CD1c-positive myeloid dendritic cell (primary cell): ENCODE measurements at regions not wholly inside any gene's neighbourhood (a gene's known extent, or its start where the extent isn't known, plus 50 kb on each side); places are given as distances from the start of the nearest gene placed in this dataset.

ENCODE experiments used
- DNase-seq: peaks from one replicate; pipeline ENCODE4 v3.0.0-alpha.2; 2016; ENCODE audit errors: extremely low spot score

DNA sequence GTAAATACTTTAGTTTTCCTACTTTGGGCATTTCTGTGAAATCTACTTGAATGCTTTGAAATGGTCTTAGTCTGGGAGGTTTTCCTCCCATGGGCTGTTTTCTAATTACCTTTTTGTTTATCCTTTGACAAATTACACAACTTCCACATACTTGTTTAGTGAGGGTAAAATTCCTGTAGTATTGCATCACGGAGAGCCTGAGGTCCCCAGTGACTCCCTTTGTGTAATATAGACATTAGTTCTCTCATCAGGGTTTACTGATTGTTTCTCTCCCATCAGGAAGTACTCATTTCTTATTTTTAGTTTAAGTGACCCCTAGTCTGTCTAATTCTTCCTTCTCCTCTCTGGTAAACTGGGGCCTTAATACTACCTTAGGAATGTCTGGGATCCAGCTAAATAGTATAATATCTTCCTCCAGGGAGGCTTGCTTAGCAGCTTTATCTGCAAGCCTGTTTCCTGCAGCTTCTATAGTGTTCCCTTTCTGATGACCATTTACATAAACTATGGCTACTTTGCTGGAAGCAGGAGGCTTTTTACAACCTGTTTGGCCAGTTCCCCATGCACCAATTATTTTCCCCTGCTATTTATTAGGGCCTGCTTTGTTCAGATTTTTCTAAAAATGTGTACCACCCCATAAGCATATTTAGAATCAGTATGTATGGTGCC, 87.2 kb upstream of the XCR1 start:
- peak; percentile 52 for DNase-seq

- DNase-seq: no peak
Measured at GRCh38 chr3:46113608-46114007, 86.3 kb upstream of the XCR1 start.

- DNase-seq: no peak
Measured at GRCh38 chr3:46112984-46113383, 85.7 kb upstream of the XCR1 start.

- no peak for DNase-seq
Measured at GRCh38 chr3:46112296-46112695, 85.0 kb upstream of the XCR1 start.

DNA sequence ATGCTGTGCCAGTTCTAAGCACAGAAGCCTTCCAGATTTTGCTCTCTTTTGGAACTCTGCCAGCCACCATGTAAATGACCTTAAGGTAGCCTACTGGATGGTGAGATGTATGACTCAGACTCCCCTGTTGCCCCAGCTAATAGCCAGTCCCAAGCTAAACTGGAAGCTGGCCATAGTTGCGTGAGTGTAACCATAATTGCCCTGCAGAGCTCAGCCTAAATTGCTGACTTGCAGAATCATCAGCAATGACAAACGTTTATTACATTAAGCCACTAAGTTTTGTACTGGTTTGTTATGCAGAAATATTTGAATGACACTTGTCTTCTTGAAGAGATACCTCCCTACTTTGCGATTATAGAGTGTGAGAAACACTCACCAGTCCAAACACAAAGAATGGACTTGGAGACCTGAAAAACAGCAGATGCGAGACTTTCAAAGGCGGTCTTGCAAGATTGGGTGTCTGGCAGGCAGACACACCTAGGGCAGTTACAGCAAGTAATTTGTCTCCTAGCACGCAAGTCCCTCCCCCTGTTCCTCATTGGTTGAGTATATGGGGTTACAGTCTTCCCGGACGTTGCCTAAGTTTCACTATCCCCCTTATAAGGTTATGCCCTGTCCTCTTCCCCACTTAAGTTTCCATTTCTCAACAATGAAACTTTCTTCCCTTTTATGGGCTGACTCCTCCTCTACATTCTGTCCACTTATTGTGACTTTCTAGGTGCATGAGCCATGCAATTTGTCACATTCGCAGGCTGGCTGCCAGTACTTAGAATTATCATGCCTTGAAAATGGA, 83.6 kb upstream of the XCR1 start:
- peak; percentile 90 for DNase-seq

GRCh38 chr3:46107682-46108081, 80.4 kb upstream of the XCR1 start:
- DNase-seq: no peak

DNA sequence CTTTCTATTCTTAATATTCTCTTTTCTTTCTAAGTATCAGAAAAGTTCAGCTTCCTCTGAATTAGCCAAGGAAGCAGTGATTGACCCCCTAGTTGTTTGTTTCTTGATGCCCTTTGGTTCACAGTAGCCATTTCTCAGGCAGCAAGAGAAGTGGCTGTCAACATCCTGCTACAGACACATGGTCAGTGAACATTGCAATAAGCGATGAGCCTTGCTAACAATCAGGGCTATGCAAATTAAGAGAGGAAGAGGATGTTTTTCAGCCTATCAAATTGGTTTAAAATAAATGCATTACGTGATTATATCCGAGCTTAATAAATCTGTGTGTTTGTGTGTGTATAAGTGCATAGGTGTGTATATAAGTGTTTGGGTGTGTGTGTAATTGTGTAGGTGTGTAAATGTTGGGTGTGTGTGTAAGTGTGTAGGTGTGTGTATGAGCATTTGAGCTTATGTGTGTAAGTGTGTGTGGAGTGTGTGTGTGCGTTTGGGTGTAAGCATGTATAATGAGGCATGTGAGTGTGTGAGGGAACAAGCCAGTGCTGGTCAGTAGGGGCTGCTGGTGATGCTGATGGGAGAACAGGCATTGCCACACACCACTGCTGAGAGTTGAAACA, 78.1 kb upstream of the XCR1 start:
- DNase-seq: no peak

DNA sequence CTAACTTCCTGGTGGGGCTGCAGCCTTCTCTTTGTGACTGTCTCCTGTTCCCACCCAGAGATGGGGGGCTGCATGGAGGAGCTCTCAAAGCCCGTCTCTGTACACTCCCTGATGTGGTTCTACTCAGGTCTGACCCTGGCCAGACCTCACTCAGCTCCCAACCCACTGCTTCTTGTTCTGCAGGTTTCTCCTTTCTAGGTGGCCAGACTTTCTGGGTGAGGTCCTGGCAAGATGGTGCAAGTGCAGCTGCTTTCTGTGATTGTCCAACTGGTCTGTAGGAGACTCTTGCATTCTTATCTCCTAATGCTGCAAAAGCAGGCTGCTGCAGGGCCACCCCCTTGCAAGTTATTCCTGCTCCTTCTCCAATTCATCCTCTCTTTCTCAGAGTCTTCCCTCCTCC, 77.4 kb upstream of the XCR1 start:
- no peak for DNase-seq

DNA sequence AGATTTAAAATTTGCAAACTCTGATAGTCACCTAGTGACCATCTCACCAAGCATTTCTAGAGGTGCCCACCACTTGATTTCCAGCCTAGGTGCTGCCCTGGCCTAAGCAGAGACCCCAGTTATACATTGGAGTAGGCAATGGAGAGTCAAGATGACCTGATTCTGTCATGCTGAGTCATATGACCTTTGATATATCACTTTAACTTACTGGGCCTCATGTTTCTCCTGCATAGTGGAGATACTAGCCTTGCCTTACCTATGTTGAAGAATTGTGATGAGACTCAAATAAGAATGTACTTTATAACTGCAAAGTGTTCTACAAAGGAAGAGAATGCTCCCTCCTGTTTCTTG, 75.5 kb upstream of the XCR1 start:
- DNase-seq: no peak

DNA sequence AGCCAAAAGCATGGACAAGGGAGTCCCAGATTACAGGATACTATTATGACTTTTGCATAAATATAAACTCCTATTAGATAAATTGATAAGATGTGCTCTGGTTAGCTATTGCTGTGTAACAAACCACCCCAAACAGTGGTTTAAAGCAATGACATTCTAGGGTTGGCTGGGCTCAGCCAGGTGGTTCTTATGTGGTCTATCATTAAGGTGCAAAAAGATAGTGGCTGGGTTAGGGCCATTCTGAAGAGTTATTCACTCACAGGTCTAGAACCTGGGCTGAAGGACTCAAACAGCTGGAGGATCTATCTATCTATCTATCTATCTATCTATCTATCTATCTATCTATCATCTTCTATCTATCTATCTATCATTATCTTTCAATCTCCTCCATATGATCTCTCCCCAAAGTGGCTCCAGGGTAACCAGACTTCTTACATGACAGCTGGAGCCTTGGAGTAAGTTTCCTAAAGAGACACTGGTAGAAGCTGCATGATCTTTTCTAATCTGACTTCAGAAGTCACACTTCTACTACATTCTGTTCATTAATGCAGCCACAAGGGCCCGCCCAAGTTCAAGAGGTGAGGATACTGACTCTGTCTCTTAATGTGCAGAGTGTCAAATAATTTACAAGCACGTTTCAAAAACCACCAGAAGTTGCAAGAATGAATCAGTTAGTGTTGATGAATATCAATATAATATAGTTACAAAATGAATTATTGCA, 74.9 kb upstream of the XCR1 start:
- no peak for DNase-seq

- DNase-seq: peak; percentile 95
Measured at GRCh38 chr3:46100812-46101211, 73.5 kb upstream of the XCR1 start.

GRCh38 chr3:46098319-46098761, 71.1 kb upstream of the XCR1 start:
- DNase-seq: peak; percentile 93

DNA sequence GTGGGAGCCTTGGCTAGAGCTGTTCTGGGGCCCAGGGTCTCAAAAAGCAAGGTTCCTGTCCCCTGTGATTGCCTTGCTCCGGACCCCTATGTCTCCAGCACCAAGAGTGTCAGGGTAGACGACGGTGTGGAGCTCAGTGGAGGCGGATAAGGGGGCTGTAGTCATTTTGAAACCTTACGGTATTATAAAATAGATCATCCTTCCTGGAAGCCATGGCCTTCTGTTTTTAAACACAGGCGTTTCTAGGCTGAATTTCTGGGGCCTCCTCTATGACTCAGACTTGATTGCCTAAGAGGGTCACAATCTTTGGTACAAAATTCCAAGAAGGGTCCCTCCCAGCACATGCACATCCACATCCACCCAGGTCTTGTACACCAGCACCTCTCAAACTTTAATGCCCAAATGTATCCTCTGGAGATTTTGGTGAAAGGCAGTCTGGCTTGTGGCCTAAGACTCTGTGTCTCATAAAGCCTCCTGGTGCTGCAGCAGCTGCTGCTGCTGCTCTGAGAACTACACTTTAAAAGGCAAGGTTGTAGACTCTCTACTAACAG, 70.5 kb upstream of the XCR1 start:
- peak; percentile 94 for DNase-seq

DNA sequence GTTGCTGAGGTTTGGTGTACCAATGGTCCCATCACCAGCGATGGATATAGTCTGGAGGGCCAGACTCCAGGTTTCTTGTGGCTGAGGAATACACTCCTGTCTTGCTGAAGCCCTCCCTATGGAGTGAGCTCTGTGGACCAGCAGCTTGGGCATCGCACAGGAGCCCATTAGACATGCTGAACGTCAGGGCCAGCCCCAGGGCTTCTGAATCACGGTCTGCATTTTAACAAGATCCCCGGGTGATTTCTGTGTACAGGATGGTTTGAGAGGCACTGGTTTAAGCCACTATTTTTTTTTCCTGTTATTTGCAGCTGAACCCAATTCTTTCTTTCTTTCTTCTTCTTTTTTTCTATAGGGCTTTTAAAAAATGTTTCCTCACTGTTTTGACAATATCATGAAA, 69.5 kb upstream of the XCR1 start:
- DNase-seq: no peak

- no peak for DNase-seq
Measured at GRCh38 chr3:46096336-46096735, 69.1 kb upstream of the XCR1 start.

DNA sequence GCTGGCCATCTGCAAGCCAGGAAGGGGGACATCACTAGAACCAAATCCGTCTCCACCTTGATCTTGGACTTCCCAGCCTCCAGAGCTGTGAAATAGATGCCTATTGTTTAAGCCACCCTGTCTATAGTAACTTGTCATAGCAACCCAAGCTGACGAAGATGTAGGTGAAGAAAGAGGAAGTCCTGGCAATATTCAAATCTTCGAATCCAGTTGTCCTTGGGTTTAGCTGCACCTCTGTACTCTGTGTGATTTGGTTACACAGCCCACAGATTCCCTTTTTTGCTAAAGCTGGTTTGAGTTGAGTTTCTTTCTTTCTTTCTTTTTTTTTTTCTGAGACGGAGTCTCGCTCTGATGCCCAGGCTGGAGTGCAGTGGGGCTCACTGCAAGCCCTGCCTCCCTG, 68.0 kb upstream of the XCR1 start:
- DNase-seq: peak; percentile 93

DNA sequence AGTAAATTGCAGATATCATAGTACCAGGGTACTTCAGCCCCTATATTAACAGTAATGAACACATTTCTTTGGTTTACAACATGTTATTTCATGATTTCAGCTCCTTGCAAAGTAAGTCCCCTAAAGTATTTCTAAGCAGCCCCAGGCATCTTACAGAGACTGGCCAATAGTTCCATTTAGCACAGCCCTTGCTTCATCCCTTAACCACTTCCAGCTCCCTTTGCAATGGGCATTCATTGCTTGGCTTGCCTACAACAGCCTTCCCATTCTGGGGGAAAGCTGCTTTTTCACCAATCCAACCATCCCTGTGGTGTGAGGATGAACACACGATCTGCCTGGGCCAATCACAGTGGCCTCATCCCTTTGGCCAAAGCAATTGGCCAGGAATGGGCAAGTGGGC, 67.2 kb upstream of the XCR1 start:
- DNase-seq: no peak

DNA sequence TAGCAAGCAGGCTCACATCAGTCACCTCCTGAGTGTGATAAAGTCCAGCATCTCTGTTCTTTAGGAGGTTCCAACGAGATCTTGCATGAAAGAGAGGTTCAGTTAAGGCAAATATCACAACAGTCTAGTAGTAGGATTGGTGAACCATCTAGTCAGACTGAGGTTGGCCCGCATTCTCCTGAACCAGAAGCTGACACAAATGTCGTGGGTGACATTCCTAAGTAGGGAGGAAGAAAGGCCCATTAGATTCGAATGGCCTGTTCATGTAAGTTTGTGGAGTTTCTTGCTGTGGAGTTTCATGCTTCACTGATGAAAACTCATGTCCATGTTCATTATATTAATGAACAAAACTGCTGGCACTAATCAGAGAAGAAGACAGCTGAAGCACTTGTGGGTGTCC, 66.7 kb upstream of the XCR1 start:
- DNase-seq: no peak

- peak; percentile 77 for DNase-seq
Measured at GRCh38 chr3:46093327-46093942, 66.2 kb upstream of the XCR1 start.

- DNase-seq: no peak
Measured at GRCh38 chr3:46092702-46093080, 65.4 kb upstream of the XCR1 start.

DNA sequence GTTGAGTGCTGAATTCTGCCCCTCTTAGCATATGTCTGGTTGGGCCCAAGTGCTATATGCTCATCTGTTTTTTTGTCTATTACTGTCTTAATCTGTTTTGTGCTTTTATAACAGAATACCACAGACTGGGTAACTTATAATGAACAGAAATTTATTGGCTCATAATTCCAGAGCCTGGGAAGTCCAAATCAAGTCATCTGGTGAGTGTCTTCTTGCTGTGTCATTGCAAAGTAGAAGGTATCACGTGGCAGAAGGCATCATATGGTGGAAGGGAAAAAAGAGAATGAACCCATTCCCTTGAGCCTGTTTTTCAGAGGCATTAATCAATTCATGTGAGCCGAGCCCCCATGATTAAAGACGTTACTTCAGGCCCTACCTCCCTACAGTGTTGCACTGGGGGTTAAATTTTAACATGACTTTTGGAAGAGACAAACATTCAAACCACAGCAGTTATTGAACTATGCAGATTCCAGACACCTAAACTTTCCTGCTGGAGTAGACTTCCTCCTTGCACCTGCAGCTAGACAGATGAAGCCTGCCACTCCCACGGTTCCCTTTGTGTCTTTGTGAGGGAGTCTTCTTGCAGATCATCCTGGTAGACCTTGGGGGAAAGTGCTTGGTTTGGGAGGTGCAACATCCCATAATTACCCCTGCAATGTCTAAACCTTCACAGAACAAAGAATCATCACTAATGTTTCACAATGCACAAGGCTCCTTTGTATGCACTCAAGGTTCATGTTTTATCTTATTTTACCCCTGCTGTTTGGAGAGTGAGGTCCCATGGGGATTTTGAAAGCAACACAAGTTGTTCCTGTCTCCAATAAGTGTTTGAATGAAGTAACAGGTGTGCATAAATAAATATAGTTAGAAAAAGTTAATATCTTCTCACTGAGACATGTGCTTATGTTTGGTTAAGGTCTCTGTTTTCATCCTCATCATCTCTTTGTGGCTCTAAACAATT, 64.7 kb upstream of the XCR1 start:
- DNase-seq: no peak
